Esophagus squamous epithelium (tissue), 5 donors: ENCODE measurements at regions not wholly inside any gene's neighbourhood (a gene's known extent, or its start where the extent isn't known, plus 50 kb on each side); places are given as distances from the start of the nearest gene placed in this dataset.

Experiments
- DNase-seq: peaks from one replicate; lab custom pipeline; 2025; lab: John Stamatoyannopoulos, UW
- H3K27ac ChIP-seq, 4 donors: fragments of 200-600 bp; sonication (generic); one replicate each; pipeline ENCODE4 v1.5.1; 2016 to 2019; ENCODE audit warnings: mild to moderate bottlenecking in 1 of 4
- H3K27me3 ChIP-seq, 4 donors: fragments of 200-600 bp; sonication (generic); 1 replicate in 3 of 4; 2 replicates in 1 of 4; pipeline versions ENCODE4 v1.5.1 to v1.6.0; 2017 to 2021; ENCODE audit warnings: antibody characterized with exemption in 1 of 4
- H3K36me3 ChIP-seq, 3 donors: fragments of 200-600 bp; sonication (generic); one replicate each; pipeline ENCODE4 v1.5.1; 2016 to 2019
- H3K4me1 ChIP-seq, 3 donors: fragments of 200-600 bp; sonication (generic); one replicate each; pipeline ENCODE4 v1.5.1; 2017 to 2019
- H3K4me3 ChIP-seq, 4 donors: fragments of 200-600 bp; sonication (generic); 1 replicate in 3 of 4; 2 replicates in 1 of 4; pipeline ENCODE4 v1.5.1; 2016 to 2019; ENCODE audit warnings: mild to moderate bottlenecking in 2 of 4, moderate library complexity in 1 of 4
- H3K9me3 ChIP-seq, 3 donors: fragments of 200-600 bp; sonication (generic); one replicate each; pipeline ENCODE4 v1.5.1; 2016 to 2019
- POLR2A ChIP-seq, 4 donors: fragments of 450-650 bp; IDR thresholded peaks; one replicate each; pipeline ENCODE4 v1.6.1; 2017; ENCODE audit warnings: antibody characterized with exemption in 4 of 4, mild to moderate bottlenecking in 4 of 4, moderate library complexity in 3 of 4
- WGBS, 2 donors: methylation state at CpG; one replicate each; pipeline ENCODE4 v1.1.5; 2018; 5-methylcytosine and 5-hydroxymethylcytosine counted together
- intact Hi-C: fragments of 100-400 bp; cut with DNase I; formaldehyde crosslinking; loops from one replicate; pipeline ENCODE4 v1.15.0; 2022
- TF ChIP-seq, protein P1 (sequence below), 6 experiments: fragments of 450-650 bp in 4 of 6; fragments of 200-600 bp in 2 of 6; sonication (generic) in 2 of 6; IDR thresholded peaks; one replicate each; pipeline ENCODE4 v1.5.1; 2016 to 2019; ENCODE audit warnings: antibody characterized with exemption in 6 of 6, mild to moderate bottlenecking in 4 of 6, moderate library complexity in 4 of 6
- donor health status: DM: yes; HTN: yes; CAD: no.

DNA sequence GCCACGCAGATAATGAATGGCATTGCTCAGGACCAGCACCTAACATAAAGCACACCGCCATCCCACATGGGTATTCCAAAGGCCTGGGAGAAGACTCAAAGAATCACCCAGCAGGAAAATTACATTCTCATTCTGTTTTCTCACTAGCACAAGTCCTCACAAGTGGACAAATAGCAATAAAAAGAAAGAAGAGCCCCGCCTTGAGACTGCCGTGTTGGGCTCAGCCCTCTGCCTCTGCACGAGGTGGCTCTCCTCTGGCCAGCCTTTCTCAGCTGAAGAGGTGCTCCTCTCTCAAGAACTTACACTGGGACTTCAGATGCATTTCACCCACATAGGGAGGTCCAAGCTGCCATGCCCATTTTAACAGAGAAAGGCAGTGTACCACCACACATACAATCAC lies 207.5 kb downstream of the SPTSSA start:
- Histone ChIP-seq H3K4me3 (no peak overlapping the region), H3K4me1 (peaks cover 0 to 16% (median 9%) of the 10 kb centered on the region in 3 donors), H3K9me3 (no peaks in the 10 kb centered on the region), H3K27ac (no peak overlapping the region), H3K27me3 (no peaks in the 10 kb centered on the region), H3K36me3 (no peaks in the 10 kb centered on the region)
- no peak for TF ChIP-seq POLR2A (IDR thresholded peaks at IDR 0.05)
- TF ChIP-seq, protein P1, sequence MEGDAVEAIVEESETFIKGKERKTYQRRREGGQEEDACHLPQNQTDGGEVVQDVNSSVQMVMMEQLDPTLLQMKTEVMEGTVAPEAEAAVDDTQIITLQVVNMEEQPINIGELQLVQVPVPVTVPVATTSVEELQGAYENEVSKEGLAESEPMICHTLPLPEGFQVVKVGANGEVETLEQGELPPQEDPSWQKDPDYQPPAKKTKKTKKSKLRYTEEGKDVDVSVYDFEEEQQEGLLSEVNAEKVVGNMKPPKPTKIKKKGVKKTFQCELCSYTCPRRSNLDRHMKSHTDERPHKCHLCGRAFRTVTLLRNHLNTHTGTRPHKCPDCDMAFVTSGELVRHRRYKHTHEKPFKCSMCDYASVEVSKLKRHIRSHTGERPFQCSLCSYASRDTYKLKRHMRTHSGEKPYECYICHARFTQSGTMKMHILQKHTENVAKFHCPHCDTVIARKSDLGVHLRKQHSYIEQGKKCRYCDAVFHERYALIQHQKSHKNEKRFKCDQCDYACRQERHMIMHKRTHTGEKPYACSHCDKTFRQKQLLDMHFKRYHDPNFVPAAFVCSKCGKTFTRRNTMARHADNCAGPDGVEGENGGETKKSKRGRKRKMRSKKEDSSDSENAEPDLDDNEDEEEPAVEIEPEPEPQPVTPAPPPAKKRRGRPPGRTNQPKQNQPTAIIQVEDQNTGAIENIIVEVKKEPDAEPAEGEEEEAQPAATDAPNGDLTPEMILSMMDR (IDR thresholded peaks at IDR 0.05), result no peak
- intact Hi-C loops, result no loop called here
- WGBS, 2 donors, result 38 to 46% methylated on average over 5 of the region's 5 CpGs
- no peak for DNase-seq

DNA sequence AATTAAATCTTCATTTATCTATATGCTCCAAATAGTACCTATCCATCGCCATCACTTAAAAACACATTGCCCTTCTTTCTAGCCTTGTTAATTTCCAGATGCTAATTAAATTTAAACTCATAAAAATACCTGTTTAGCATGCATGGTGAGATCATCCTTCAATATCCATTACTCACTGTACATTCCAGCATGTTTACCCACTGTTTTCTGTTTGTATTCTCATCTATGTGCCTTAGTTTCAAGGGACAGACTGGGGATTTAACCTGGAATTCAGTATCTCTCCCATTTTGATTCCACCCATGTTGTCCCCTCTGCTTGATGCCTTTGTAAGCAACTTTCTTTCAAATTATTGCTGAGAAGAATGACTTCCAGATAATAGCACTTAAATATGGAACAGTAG lies 208.0 kb downstream of the SPTSSA start:
- TF ChIP-seq, protein P1 (IDR thresholded peaks at IDR 0.05), result no peak
- no peak for TF ChIP-seq POLR2A (IDR thresholded peaks at IDR 0.05)
- Histone ChIP-seq H3K4me1 (peaks cover 0 to 16% (median 9%) of the 10 kb centered on the region in 3 donors), H3K9me3 (no peaks in the 10 kb centered on the region), H3K36me3 (no peaks in the 10 kb centered on the region), H3K27me3 (no peaks in the 10 kb centered on the region), H3K27ac (no peak overlapping the region), H3K4me3 (no peak overlapping the region)
- DNase-seq, result no peak
- 86 to 88% methylated on average over 1 of the region's 1 CpG for WGBS, 2 donors
- intact Hi-C loops, result no loop called here

DNA sequence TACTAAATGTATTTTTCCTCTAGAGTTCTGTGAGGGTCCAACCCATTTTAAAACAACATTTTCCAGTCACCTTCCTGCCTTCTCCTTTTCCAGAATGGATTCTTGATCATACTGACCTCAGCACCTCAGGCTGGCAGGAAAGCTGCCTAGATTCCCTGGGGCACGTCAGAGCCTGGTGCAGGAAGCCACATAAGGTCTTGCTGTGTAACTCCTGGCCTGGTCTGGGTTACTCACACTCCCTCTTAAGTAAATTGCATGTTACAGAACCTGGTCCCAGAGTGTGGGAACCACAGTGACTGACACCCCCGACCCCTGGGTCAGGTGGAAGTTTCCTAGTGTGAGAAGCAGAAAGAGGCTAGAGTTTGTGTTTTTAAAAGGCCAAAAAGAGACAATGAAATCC lies 209.8 kb downstream of the SPTSSA start:
- H3K27me3 ChIP-seq, result no peaks in the 10 kb centered on the region
- intact Hi-C loops, result no loop called here
- H3K4me1 ChIP-seq, result peaks cover 0 to 13% (median 0%) of the 10 kb centered on the region in 3 donors
- H3K4me3 ChIP-seq, result no peak overlapping the region
- peak overlapping the region in 1 of 4 donors; percentile 1 for H3K27ac ChIP-seq
- TF ChIP-seq, protein P1 (IDR thresholded peaks at IDR 0.05), result no peak
- TF ChIP-seq POLR2A (IDR thresholded peaks at IDR 0.05), result no peak
- WGBS, 2 donors, result 14 to 50% methylated on average over 1 to 2 of the region's 2 CpGs
- H3K36me3 ChIP-seq, result no peaks in the 10 kb centered on the region
- DNase-seq, result no peak
- no peaks in the 10 kb centered on the region for H3K9me3 ChIP-seq

DNA sequence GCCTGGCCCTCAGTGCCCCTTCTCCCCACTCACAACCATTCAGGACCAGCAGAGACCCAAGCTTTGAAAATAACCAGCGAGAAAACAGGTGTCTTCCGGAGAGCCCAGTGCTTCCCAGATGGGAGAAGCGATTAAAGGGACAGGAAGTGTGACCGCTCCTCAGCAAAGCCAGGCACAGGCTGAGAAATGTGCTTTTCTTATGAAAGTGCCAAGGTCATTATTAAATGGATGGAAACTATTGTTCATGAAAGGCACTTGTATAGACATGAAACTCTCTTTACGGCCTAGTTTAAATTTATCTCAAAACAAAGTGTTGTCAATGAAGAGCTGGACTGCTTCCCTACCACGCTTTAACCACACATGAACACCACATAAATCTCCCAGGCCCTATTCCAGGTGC lies 210.4 kb downstream of the SPTSSA start:
- no peak for DNase-seq
- peak overlapping the region in 1 of 4 donors; percentile 1 for H3K27ac ChIP-seq

DNA sequence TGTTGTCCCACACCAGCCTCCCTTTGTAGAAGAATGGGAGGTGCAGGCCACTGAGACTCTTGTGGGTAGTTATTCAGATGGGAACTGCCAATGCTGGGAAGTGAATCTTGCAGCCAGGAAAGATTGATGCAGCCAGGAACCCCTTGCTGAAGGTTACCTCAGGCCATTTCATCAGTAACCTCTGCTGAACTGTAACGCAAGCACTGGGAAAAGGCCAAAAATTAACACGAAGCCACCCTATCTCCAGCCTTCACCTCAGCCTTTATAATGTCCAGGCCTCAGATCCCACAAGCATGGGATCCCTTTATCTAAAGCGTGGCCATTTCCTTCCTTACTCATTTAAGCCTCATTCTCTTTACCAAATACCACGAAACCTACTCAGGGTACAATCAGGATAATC lies 211.1 kb downstream of the SPTSSA start:
- TF ChIP-seq, protein P1 (IDR thresholded peaks at IDR 0.05), result no peak
- TF ChIP-seq POLR2A (IDR thresholded peaks at IDR 0.05), result no peak
- H3K27me3 ChIP-seq, result no peaks in the 10 kb centered on the region

More for the DNA sequence above, 210.4 kb downstream of the SPTSSA start:
- Histone ChIP-seq H3K36me3 (no peaks in the 10 kb centered on the region), H3K27me3 (no peaks in the 10 kb centered on the region), H3K9me3 (no peaks in the 10 kb centered on the region), H3K4me3 (no peak overlapping the region), H3K4me1 (peaks cover 0 to 13% (median 0%) of the 10 kb centered on the region in 3 donors)
- WGBS, 2 donors, result 55 to 59% methylated on average over 6 of the region's 6 CpGs
- TF ChIP-seq, protein P1 (IDR thresholded peaks at IDR 0.05), result no peak
- no peak for TF ChIP-seq POLR2A (IDR thresholded peaks at IDR 0.05)
- intact Hi-C loops, result no loop called here

More for the DNA sequence above, 211.1 kb downstream of the SPTSSA start:
- no peak overlapping the region for H3K27ac ChIP-seq
- H3K36me3 ChIP-seq, result no peaks in the 10 kb centered on the region
- DNase-seq, result no peak
- no peaks in the 10 kb centered on the region for H3K9me3 ChIP-seq
- intact Hi-C loops, result no loop called here
- peaks cover 0 to 13% (median 0%) of the 10 kb centered on the region in 3 donors for H3K4me1 ChIP-seq
- no peak overlapping the region for H3K4me3 ChIP-seq
- 66 to 88% methylated on average over 4 of the region's 4 CpGs for WGBS, 2 donors
